ENCODE measurements at regions not wholly inside any gene's neighbourhood (a gene's known extent, or its start where the extent isn't known, plus 50 kb on each side); places are given as distances from the start of the nearest gene placed in this dataset.

DNA sequence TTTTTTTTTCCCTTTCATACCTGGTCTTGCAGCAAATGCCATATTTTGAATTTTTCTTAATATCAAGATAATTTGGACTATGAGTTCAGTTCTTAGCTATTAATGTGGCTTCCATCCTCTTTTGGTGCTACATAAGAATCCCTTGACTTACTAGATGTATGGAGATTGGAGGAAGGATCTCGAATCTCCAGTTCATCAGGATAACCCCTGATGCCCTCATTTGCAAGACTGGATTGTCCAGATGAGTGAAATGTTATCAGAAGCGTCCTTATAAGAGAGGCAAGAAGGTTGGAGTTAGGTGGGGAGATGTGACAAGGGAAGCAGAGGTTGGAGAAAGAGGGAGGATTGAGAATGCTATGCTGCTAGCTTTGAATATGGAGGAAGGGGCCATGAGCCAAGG, 499.6 kb upstream of the SYNCRIP start:
- TF ChIP-seq, protein P1, sequence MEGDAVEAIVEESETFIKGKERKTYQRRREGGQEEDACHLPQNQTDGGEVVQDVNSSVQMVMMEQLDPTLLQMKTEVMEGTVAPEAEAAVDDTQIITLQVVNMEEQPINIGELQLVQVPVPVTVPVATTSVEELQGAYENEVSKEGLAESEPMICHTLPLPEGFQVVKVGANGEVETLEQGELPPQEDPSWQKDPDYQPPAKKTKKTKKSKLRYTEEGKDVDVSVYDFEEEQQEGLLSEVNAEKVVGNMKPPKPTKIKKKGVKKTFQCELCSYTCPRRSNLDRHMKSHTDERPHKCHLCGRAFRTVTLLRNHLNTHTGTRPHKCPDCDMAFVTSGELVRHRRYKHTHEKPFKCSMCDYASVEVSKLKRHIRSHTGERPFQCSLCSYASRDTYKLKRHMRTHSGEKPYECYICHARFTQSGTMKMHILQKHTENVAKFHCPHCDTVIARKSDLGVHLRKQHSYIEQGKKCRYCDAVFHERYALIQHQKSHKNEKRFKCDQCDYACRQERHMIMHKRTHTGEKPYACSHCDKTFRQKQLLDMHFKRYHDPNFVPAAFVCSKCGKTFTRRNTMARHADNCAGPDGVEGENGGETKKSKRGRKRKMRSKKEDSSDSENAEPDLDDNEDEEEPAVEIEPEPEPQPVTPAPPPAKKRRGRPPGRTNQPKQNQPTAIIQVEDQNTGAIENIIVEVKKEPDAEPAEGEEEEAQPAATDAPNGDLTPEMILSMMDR (IDR thresholded peaks at IDR 0.05; ENCODE audit: extremely low read depth, missing control alignments), result no peak

DNA sequence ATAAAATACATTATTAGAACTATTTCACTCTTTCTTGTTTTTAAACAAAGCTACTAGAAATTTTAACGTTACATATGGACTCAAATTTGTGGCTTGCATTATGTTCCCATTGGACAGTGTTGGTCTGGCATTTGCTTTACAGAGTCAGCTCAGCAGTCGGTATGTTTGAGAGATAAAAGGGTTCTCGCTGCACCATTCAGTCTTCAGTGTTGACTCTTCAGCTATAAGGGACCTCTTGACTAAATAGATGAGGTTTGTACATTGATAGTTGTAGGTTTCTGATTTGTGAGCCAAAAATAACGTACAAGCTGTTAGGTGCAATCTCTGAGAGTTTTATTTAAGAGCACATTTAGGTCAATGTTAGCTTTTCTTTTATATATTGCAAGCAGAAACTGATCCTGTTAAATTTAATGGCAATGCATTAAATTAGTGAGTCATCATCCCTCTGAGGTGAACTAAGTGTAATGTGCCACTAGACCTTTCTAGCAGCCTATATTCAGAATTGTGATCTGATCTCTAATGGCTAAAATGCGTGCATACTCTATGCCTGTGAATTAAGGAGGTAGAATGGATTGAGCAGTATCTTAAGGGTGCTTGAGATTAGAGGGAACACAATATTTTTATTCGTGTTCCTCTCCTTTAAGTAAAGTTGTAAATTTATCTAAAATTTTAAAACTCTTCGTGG, 485.6 kb upstream of the SYNCRIP start:
- no peak for DNase-seq (ENCODE audit: low spot score)
- TF ChIP-seq, protein P1 (IDR thresholded peaks at IDR 0.05; ENCODE audit: extremely low read depth, missing control alignments), result no peak

More for the DNA sequence above, 499.6 kb upstream of the SYNCRIP start:
- no peak for DNase-seq (ENCODE audit: low spot score)

DNA sequence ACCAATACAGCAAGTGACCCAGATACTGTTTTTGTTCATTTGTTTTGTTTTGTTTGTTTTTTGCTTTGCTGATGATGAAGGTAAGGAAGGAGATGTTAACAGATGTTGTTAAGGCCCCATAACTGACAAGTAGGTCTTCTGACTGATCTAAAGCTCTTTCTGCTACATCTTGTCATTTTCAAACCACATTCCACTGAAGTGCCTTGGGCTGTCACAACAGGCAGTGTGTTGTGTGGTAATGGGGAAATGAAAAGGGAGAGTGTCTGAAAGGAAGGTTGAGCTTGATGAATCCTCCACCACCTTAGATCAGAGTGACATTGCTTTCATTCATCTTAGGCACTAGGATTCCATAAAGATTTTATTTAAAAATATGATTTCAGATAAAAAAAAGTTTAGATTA, 479.4 kb upstream of the SYNCRIP start:
- no peak for DNase-seq (ENCODE audit: low spot score)
- TF ChIP-seq, protein P1 (IDR thresholded peaks at IDR 0.05; ENCODE audit: extremely low read depth, missing control alignments), result no peak

DNA sequence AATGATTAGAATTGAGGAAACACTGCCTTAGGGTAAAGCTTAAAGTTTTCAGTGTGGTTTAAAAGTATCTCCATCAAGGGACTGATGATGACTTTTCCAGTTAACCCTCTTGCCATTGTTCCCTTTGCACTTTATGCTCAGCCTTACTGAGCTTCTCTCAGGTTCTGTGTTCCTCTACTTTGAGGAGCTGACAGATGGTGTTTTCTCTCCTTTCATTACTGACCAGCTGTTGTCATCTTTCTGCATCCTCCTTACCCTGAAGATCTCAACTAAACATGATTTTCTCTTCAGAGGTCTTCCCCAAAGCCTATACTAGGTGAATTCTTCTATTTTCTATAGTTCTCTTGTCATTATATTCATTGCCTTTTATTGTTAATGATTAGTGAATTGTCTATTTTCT, 475.6 kb upstream of the SYNCRIP start:
- no peak for DNase-seq (ENCODE audit: low spot score)
- TF ChIP-seq, protein P1 (IDR thresholded peaks at IDR 0.05; ENCODE audit: extremely low read depth, missing control alignments), result no peak

DNA sequence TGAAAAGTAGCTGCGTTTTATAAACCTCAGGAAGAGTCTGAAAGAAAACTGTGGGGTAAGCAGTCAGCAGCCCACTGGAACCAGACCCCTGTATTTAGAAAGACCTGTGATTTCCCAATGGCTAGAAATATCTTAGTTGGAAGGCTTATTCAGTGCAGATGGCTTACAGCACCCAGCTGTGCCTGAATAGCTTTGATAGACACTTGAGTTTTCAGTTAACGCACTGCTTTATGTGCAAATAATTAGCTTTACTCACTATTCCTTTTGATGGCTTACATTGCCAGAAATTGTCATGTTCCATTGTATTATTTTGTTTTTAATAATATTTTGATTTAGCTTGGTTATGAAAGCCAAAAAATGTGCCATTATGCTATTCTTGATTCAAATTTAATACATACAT, 465.3 kb upstream of the SYNCRIP start:
- no peak for DNase-seq (ENCODE audit: low spot score)
- TF ChIP-seq, protein P1 (IDR thresholded peaks at IDR 0.05; ENCODE audit: extremely low read depth, missing control alignments), result no peak

DNA sequence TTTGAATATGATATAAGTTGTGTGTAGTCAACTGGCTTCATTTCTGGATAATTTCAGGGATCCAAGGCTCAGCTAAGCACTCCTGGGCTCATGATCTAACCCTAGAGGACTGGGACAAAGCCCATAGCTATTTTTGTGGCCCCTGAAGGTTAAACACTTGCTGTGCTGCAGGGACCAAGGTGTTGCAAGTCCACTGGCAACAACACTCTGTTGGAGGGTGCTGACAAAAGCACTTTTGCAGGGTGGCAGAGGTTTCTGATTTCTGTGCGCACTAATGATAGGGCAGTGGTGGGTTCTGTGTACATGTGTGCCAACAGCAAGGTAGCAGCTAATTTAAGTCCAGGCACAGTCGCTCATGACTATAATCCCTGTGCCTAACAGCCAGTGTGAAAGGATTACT, 445.3 kb upstream of the SYNCRIP start:
- TF ChIP-seq, protein P1 (IDR thresholded peaks at IDR 0.05; ENCODE audit: extremely low read depth, missing control alignments), result no peak
- no peak for DNase-seq (ENCODE audit: low spot score)

DNA sequence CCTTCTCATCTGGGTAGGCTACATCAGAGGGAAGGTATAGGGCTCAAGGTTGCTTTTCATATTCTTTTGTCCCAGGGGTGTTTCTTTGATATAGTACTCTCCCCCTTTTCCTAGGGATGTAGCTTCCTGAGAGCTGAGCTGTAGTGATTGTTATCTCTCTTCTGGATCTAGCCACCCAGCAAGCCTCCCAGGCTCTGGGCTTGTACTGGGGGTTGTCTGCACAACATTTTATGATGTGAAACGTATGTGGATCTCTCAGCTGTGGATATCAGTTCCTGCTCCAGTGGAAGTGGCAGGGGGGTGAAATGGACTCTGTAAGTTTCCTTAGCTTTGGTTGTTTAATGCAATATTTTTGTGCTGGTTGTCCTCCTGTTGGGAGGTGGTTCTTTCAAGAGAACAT, 437.3 kb upstream of the SYNCRIP start:
- TF ChIP-seq, protein P1 (IDR thresholded peaks at IDR 0.05; ENCODE audit: extremely low read depth, missing control alignments), result no peak
- no peak for DNase-seq (ENCODE audit: low spot score)

All from GM20000 (cell line).